ENCODE measurements at regions not wholly inside any gene's neighbourhood (a gene's known extent, or its start where the extent isn't known, plus 50 kb on each side); places are given as distances from the start of the nearest gene placed in this dataset.
"Not testable (repeated sequence)": the region's sequence is repeated elsewhere in the genome, so short reads cannot be mapped to it uniquely, and the experiment has no call there.

- no peak for DNase-seq
Observed at GRCh38 chr13:90882551-90882950, 464.9 kb upstream of the MIR17HG start.

DNA sequence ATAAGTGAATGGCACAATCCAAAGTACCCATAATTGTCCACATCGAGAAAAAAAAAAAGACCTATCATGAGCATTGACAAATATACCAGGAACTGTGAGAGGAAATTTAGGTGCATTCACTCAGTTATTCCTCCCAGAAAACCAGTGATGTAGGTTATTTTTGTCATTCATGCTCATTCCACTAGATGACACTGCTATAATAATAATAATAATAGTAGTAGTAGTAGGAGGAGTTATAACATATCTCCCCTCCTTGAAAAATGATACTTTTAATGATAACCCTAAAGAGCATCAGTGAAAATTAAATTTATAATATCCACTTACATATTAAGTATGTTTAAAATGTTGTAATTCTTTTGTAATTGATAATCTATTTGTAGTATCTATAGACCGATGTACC, 463.9 kb upstream of the MIR17HG start:
- no peak for DNase-seq

DNA sequence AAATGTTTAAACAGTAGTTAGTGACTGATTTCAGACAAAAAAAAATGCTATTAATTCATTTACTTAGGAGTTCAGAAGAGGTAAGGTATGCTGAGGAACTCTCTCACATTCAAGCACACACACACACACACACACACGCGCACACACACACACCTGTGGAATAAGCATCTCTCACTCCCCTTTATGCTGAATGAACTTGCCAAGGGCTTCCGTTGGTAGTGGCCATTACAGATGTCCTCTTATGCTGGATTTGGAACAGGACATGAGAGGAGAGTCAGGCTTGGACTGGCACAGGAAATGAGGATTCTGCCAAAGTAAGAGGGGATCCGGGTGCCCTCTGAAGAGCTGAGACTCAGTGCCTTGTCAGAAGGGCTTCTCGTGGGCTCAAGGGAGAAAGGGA, 463.4 kb upstream of the MIR17HG start:
- DNase-seq = no peak

DNA sequence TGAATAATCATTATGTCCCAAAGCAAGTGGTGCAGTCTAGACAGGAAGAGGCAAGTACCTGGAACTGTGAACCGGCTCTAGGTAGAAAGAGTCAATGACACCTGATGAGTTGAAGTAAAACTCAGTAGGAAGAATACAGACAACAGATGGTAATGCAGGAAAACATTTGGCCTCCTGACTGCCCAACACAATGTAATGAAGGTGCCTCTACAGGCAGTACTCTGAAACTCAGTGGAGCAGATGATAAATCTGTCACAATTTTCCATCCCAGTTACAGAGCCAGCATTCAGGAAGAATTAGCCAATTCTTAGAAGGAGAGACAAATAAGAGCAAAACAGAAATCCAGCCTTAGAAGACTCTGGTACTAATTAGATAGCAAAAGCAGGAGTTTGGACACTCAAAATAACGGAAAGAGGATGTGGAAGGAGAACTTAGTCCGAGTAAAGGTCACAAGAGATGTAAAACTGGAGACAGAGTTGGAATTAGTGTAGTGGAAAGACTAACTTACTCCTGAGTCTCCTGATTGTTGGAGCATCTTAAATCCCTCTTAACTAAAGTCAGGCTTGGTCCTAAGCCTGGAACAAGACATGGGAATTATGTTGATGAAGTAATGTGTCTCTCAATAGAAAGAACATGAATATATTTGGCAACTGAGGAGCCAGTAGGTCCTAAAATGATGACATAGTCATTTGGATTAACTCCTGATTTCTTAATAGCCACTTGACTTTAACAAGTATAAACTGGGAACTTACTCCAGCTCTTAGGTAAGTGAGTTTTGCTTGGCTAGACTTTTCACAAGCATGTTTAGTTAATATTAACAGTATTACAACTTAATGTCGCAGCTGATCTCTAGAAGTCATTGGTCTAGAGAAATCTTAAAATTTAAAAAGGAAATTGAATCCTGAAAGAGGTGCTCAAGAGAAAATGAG, 457.3 kb upstream of the MIR17HG start:
- no peak for DNase-seq

DNA sequence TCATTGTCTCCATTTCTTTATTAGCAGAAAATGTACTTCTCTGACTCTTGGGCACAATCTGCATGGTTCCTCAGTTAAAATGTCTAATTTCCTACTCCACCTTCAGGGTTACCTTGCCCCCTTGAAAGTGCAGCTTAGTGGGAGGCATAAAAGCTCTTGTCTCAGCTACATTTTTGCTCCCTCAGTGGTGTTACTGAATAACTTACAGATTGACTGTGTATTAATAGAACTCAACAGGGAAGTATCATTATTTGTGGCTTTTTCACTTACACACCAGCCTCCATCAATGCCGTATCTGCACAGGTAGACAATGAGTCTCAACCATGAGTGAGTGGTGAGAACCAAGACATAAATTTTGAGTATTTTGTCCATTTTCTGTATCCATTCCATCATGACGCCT, 456.2 kb upstream of the MIR17HG start:
- DNase-seq = no peak

- DNase-seq = not testable (repeated sequence)
Observed at GRCh38 chr13:90893199-90893598, 454.3 kb upstream of the MIR17HG start.

- DNase-seq = no peak
Observed at GRCh38 chr13:90896002-90896401, 451.5 kb upstream of the MIR17HG start.

GRCh38 chr13:90898811-90899210, 448.7 kb upstream of the MIR17HG start:
- no peak for DNase-seq

GRCh38 chr13:90899416-90899815, 448.1 kb upstream of the MIR17HG start:
- DNase-seq = no peak

GRCh38 chr13:90902255-90902654, 445.2 kb upstream of the MIR17HG start:
- no peak for DNase-seq

DNA sequence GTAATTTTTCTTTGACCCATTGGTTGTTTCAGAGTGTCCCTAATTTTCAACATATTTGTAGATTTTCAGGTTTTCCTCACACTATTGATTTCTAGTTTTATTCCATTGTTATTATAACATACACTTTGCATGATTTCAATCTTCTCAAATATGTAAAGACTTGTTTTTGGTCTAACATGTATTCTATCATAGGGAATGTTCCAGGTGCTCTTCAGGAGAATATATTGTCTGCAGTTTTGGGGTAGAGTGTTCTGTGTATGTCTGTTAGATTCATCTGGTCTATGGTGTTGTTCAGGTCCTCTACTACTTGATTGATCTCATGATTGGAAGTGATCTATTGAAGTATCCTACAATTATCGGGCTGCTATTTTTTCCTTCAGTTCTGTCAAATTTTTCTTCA, 440.9 kb upstream of the MIR17HG start:
- no peak for DNase-seq

DNA sequence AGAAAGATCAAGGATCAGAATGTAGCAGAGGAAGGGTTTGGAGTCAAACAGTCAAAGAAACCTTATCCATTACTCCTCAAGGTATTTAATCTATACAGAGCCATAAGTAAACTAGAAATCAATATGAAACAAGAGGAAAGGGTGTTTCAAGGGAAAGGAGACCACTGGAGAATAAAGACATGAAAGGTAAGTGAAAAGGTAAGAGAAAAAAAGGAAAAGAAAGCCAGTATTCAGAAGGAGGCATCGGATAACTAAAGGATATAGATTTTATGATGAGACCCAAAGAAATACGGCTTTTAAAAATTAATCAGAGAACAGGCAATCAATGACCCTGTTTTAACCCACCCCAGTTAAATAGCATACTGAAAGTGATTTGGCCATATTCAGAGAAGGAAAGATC, 438.7 kb upstream of the MIR17HG start:
- DNase-seq = no peak

DNA sequence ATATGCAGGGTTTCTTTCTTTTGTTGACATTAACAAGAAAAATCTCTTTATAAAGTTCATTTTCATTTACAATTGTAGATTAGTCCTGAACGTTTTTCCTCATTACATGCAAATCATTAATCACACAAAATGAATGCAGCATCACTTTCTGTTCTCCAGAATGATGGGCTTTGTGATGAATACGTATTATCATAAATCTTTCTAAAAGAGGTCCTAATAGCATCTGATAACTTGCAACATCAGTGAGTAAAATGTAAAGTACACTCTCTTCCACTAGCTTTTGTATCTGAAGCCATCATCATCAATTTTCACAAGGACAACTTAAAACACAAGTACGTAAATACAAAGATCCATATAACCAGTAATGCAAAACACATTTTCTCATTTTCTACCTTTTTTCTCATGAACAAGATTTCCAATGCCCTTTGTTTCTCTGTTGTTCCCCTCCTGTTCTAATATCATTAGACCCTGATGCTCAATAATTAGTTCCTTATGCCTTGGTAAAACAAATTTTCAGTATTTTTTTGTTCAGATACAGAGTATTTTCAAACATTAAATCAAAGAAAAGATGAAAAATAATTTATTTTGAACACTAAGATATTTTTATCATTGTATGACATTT, 437.4 kb upstream of the MIR17HG start:
- no peak for DNase-seq

DNA sequence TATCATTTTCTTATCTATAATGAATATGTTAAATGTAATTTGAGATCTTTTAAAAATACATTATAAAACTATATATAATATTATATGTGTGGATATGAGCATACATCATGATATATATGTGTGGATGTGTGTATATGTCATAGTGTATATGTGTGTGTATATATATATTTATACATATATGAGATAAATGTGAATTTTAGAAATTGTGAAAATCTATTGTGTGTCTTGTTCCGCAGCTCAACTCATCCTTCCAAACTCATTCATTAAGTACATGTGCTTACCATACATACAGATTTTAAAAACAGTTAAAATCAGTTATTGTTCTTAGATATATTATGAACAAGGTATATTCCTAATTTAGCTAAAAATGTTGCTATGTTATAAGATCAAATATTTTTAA, 435.2 kb upstream of the MIR17HG start:
- no peak for DNase-seq

DNA sequence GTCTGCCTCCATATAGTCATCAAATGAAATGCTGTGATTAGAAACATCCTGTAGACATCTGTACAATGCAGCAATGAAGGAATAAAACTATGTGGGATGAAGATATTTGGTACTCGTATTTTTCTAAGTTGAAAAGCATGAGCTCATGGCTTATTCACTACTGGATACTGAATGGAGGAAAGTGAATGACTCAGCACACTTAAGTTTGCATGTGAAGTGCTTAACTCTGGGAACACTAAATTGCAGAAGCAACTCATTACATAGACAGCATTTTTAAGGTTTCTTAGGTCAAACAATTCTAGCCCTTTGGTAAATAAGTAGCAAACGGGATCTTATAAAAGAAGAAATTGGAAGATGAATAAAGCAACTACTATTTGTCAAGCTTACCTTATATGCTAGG, 429.0 kb upstream of the MIR17HG start:
- no peak for DNase-seq

- DNase-seq = no peak
Observed at GRCh38 chr13:90919153-90919552, 428.3 kb upstream of the MIR17HG start.

DNA sequence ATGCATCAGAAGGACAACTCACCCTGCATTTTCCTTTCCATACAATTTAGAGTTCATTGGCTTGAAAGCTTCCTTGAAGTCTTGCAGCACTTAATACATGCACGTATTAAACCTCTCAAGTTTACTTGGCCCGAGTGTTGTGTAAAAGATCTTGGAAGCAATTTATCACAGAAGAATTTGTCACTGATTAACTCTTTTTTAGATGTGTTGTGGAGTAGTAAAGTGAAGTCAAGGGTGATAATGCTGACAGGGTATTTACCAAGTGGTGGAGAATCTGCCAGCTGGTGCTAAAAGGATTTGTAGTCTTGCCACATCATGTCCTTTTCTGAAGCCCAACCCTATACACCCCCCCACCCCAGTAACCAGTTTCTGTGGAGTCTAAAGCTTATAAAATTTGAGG, 421.0 kb upstream of the MIR17HG start:
- DNase-seq = no peak

DNA sequence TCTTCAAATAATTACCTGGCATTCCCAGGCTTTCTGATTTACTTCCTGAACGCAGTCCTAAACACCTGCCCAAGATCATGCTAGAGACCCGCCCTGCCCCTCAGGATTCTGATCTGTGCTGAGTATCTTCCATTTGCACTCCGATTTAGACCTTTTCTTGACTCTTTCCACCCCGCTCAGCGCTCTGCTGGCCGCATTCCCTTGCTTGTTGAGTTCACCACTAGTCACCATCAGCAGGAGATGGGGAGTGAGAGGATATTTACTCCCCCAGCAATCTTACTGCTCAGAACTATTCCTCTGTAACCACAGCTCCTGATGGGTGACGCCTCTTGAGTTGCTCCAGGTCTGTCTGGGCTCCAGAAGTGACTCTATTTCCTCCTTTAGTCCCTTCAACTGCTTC, 419.4 kb upstream of the MIR17HG start:
- DNase-seq = no peak

DNA sequence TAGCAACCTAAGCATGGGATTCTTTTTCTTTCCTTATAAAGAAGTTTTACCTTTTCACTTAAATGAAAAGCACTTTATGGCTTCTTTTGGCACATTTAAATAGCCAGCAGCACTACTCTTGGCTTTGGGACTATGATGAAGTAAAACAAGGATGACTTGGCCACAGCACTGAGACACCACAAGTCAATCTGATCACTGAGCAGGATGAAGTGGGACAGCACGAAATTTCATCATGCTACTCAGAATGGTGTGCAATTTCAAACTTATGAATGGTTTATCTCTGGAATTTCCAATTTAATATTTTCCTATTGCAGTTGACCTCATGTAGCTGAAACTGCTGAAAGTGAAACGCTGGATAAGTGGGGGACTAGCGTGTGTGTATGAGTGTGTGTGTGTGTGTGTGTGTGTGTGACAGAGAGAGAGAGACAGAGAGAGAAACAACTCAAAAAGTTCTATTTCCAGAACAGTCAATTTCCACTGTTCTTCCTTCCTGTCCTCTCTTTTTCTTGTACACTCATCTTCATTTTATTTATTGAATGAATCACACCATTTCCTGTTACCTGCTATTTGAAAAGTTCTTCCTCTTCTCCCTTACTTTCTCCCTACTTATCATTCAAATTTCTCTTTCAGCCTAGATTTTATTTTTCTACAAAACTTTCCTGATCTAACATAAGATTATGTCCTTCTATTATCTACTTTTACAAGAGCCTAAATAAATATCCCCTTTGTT, 414.2 kb upstream of the MIR17HG start:
- DNase-seq = no peak

DNA sequence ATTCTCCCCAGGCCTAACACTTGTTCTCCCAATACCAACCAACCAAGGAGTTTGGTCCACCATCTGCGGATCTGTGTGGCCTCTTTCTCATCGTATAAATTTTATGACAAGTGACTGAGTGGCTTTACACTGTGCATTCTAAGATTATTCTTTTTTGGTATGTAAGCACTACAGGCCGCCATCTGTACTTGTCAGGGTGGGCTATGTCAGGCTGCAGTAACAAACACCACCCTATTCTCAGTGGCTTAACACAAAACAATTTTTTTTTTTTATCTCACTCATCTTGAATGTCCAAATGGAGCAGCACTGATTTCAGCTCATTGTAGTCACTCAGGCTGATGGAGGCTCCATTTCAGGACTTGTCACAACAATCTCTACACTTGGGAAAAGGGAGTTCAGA, 412.7 kb upstream of the MIR17HG start:
- no peak for DNase-seq

GRCh38 chr13:90938848-90939247, 408.6 kb upstream of the MIR17HG start:
- DNase-seq = no peak

- DNase-seq = no peak
Observed at GRCh38 chr13:90943946-90944345, 403.5 kb upstream of the MIR17HG start.

DNA sequence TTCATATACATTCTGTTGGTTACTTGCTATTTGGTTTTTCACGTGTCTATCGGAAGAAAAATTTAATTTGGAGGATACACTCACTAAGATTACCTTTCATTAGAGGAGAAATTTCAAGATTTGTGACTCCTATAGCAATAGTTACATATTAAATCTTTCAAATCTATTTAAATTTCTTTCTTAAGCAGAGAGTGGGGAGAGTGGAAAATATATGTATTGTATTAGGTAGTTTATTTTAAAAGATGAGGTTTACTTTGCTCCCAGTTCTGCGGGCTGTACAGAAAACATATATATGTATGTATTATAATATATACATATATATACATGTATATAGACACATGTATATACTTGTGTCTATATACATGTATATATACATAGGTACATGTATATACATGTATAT, 402.3 kb upstream of the MIR17HG start:
- not testable (repeated sequence) for DNase-seq

DNA sequence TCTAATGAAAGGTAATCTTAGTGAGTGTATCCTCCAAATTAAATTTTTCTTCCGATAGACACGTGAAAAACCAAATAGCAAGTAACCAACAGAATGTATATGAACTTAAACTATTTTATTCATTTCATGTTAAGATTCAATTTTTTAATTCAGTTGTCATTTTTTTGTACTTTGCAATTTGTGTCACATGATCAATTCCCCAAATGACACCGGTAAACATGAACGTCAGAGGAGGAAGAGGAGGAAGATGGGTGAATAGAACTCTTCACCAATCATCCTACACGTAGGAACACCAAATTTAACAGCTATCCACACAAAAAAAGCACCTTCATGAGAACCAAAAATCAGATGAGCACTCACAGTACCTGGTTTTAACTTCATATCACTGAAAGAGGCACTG, 401.4 kb upstream of the MIR17HG start:
- not testable (repeated sequence) for DNase-seq

Measured in NCI-H1092 (cell line).